Right ventricle myocardium superior (tissue), 1 donor: ENCODE measurements at regions not wholly inside any gene's neighbourhood (a gene's known extent, or its start where the extent isn't known, plus 50 kb on each side); places are given as distances from the start of the nearest gene placed in this dataset.

Experiments
- ATAC-seq: fragments of 200-7000 bp; cut with Tn5 transposase; one replicate; pipeline ENCODE4 v1.9.1; 2020; ENCODE audit warnings: mild to moderate bottlenecking; ENCODE audit not compliant: poor library complexity
- DNase-seq: peaks from one replicate; pipeline ENCODE4 v3.0.0-alpha.2; 2020
- intact Hi-C: fragments of 100-400 bp; cut with DNase I; formaldehyde crosslinking; loops from one replicate; pipeline ENCODE4 v1.11.2; 2022
- donor health status: DM: no; HTN: yes; CAD: no; lungs with severe emphysema.

GRCh38 chr2:8620611-8621382 lies 61.1 kb upstream of the ID2 start:
- ATAC-seq = peak; percentile 69
- DNase-seq = no peak
- intact Hi-C loops = no loop called here

- ATAC-seq (no peak), DNase-seq (no peak)
- intact Hi-C loops = no loop called here
These were observed 59.5 kb upstream of the ID2 start for GRCh38 chr2:8622199-8622911.

- ATAC-seq = no peak
These were observed 58.9 kb upstream of the ID2 start for GRCh38 chr2:8622924-8623465.

GRCh38 chr2:8623576-8623957 lies 58.3 kb upstream of the ID2 start:
- ATAC-seq (no peak), DNase-seq (no peak)

More at GRCh38 chr2:8622924-8623465, 58.9 kb upstream of the ID2 start:
- no peak for DNase-seq
- intact Hi-C loops = no loop called here

GRCh38 chr2:8623958-8624591 lies 57.8 kb upstream of the ID2 start:
- ATAC-seq (no peak), DNase-seq (no peak)
- intact Hi-C loops = no loop called here

More at GRCh38 chr2:8623576-8623957, 58.3 kb upstream of the ID2 start:
- intact Hi-C loops = no loop called here

GRCh38 chr2:8624855-8625398 lies 56.9 kb upstream of the ID2 start:
- ATAC-seq = no peak
- intact Hi-C loops = no loop called here
- no peak for DNase-seq

- DNase-seq (no peak), ATAC-seq (no peak)
- intact Hi-C loops = no loop called here
These were observed 56.2 kb upstream of the ID2 start for GRCh38 chr2:8625399-8626300.

GRCh38 chr2:8626572-8626971 lies 55.3 kb upstream of the ID2 start:
- DNase-seq (no peak), ATAC-seq (no peak)
- intact Hi-C loops = no loop called here

- intact Hi-C loops = no loop called here
- DNase-seq = no peak
- ATAC-seq = no peak
These were observed 54.7 kb upstream of the ID2 start for GRCh38 chr2:8627019-8627691.

- DNase-seq = no peak
- intact Hi-C loops = no loop called here
These were observed 54.2 kb upstream of the ID2 start for GRCh38 chr2:8627692-8628085.

GRCh38 chr2:8628179-8628865 lies 53.5 kb upstream of the ID2 start:
- DNase-seq (no peak), ATAC-seq (no peak)
- intact Hi-C loops = no loop called here

More at GRCh38 chr2:8627692-8628085, 54.2 kb upstream of the ID2 start:
- peak; percentile 28 for ATAC-seq

GRCh38 chr2:8628866-8629209 lies 53.0 kb upstream of the ID2 start:
- no peak for ATAC-seq
- DNase-seq = no peak
- intact Hi-C loops = no loop called here

- intact Hi-C loops = no loop called here
These were observed 52.5 kb upstream of the ID2 start for GRCh38 chr2:8629402-8629801.

GRCh38 chr2:8630676-8631464 lies 51.0 kb upstream of the ID2 start:
- no peak for ATAC-seq
- intact Hi-C loops = no loop called here
- DNase-seq = no peak

More at GRCh38 chr2:8629402-8629801, 52.5 kb upstream of the ID2 start:
- ATAC-seq (no peak), DNase-seq (no peak)

- intact Hi-C loops = no loop called here
- no peak for ATAC-seq
These were observed 50.3 kb upstream of the ID2 start for GRCh38 chr2:8631465-8632005.

More at GRCh38 chr2:8631465-8632005, 50.3 kb upstream of the ID2 start:
- no peak for DNase-seq
